Activated CD8-positive, alpha-beta memory T cell treated with anti-CD3 and anti-CD28 coated beads, Interleukin-2, amount 10 ng/mL, durations not matched to agents 7 days and 5 days (primary cell): ENCODE measurements at regions not wholly inside any gene's neighbourhood (a gene's known extent, or its start where the extent isn't known, plus 50 kb on each side); places are given as distances from the start of the nearest gene placed in this dataset.

Source experiments
- ATAC-seq: fragments of 150-1000 bp; cut with Tn5 transposase; one replicate; pipeline ENCODE4 v1.10.0; 2021; ENCODE audit warnings: moderate library complexity
- CTCF ChIA-PET: fragments of 350-600 bp; sonication (Branson Sonifier 250); formaldehyde crosslinking; loops from one replicate; lab custom pipeline; 2021; ENCODE audit warnings: antibody characterized with exemption; lab: Charles Lee
- DNase-seq: peaks from one replicate; pipeline ENCODE4 v3.0.0-alpha.2; 2020
- H3K27ac Mint-ChIP-seq: one replicate; pipeline ENCODE4 v1.8.0; 2021; ENCODE audit warnings: mild to moderate bottlenecking, mixed read lengths
- H3K27me3 Mint-ChIP-seq: one replicate; pipeline ENCODE4 v1.8.0; 2021; ENCODE audit warnings: mixed read lengths
- H3K36me3 Mint-ChIP-seq: one replicate; pipeline ENCODE4 v1.8.0; 2021; ENCODE audit warnings: mild to moderate bottlenecking, mixed read lengths
- H3K4me1 Mint-ChIP-seq: one replicate; pipeline ENCODE4 v1.8.0; 2021; ENCODE audit warnings: mixed read lengths
- H3K4me3 Mint-ChIP-seq: one replicate; pipeline ENCODE4 v1.8.0; 2021; ENCODE audit warnings: mild to moderate bottlenecking, moderate library complexity, mixed read lengths
- H3K9me3 Mint-ChIP-seq: one replicate; pipeline ENCODE4 v1.8.0; 2022; ENCODE audit warnings: low read depth, mixed read lengths

DNA sequence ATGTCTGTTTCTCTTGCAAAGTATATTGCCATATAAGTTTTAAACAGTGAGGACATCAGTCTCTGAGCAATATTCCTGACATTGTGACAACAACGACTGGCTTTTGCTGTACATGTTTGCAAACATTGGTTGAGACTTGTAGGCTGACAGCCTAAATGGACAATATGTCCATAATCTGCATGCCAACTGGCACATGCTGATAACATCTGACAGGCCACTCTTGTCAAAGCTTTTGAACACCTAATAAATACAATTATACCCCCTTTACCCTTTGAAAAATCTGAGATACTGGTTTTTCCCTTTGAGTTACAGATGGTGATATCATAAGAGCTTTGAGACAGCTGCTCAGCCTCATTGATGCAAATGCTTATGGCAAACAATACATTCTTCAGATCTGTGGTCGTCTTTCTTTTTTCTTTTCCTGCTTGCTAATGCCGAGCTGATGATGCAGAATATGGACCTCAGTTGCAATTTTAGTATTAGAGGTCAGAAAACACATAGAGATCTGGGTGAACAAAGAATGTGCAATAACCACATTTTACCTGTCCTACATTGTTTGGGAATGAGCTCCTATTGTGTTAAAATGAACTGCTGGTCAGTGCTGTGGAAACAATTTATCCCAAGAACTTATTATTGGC, 114.9 kb downstream of the RFC3 start:
- no peaks in the 10 kb centered on the region for H3K36me3 Mint-ChIP-seq
- no peak for ATAC-seq
- H3K27ac Mint-ChIP-seq, result no peak overlapping the region
- no peaks in the 10 kb centered on the region for H3K9me3 Mint-ChIP-seq
- no peaks in the 10 kb centered on the region for H3K27me3 Mint-ChIP-seq
- CTCF ChIA-PET, result no interaction called here
- no peak for DNase-seq
- H3K4me1 Mint-ChIP-seq, result no peaks in the 10 kb centered on the region
- H3K4me3 Mint-ChIP-seq, result no peak overlapping the region

DNA sequence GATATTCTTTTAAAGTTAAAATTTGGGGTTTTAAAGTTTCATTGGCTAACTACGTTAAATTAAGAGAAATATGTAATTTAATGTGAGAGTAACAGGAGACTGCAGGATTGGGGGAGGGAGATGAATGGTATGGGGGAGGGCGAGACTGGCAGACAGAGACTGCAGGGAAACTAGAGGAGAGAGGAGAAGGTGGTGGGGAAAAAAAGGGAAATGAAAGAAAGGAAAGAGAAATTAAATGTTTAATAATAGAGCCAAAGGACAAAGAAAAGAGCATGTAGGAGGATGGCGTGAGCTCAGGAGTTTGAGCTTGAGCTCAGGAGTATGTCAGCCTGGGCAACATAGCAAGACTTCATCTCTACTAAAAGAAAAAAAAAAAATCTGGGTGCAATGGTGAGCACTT, 115.9 kb downstream of the RFC3 start:
- Mint-ChIP-seq H3K36me3 (no peaks in the 10 kb centered on the region), H3K4me1 (no peaks in the 10 kb centered on the region), H3K4me3 (no peak overlapping the region), H3K27me3 (no peaks in the 10 kb centered on the region), H3K27ac (no peak overlapping the region), H3K9me3 (no peaks in the 10 kb centered on the region)
- CTCF ChIA-PET, result no interaction called here
- ATAC-seq, result no peak
- DNase-seq, result no peak

DNA sequence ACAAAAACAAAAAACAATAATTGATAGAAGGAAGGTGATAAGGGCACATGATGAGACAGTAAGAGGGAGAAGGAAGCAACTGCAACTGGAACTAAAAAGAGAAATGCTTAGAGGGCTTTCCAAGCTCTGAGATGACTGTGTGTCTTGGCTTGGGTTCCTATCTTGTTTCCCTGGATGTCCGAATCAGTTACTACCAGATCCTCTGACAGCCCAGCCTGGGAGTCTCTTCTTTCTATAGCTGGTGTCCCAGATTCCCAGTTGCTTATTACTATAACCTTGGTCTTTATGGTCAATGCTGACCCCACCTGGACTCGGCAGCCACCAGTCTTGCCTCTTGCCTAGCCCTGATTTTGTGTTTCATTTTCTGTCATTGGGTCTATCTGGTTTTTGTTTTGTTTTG, 116.4 kb downstream of the RFC3 start:
- Mint-ChIP-seq H3K36me3 (no peaks in the 10 kb centered on the region), H3K4me1 (no peaks in the 10 kb centered on the region), H3K4me3 (no peak overlapping the region), H3K9me3 (no peaks in the 10 kb centered on the region), H3K27me3 (no peaks in the 10 kb centered on the region), H3K27ac (no peak overlapping the region)
- ATAC-seq (no peak), DNase-seq (no peak)
- CTCF ChIA-PET, result no interaction called here

DNA sequence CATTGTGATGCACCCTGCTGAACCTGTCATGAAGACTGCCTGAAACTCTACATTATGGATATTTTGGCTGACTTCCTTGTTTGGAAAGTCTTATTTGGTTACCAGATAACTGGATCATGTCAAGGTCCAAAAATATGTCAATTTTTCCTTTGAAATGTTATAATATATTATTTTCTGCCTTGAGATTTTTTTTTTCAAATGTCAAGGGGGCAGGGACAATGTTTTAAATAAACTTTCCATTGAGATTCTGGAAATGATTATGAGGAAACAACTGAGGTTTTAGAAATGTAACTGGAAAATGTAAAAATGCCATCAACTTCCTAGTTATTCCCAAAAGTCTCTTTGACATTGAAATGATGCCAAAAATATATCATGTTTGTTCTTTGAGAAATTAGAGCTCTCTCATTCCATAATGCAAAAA, 117.0 kb downstream of the RFC3 start:
- no peaks in the 10 kb centered on the region for H3K27me3 Mint-ChIP-seq
- no peak overlapping the region for H3K27ac Mint-ChIP-seq
- no peaks in the 10 kb centered on the region for H3K9me3 Mint-ChIP-seq
- H3K36me3 Mint-ChIP-seq, result no peaks in the 10 kb centered on the region
- H3K4me1 Mint-ChIP-seq, result no peaks in the 10 kb centered on the region
- H3K4me3 Mint-ChIP-seq, result no peak overlapping the region
- CTCF ChIA-PET, result no interaction called here
- DNase-seq, result no peak
- no peak for ATAC-seq

DNA sequence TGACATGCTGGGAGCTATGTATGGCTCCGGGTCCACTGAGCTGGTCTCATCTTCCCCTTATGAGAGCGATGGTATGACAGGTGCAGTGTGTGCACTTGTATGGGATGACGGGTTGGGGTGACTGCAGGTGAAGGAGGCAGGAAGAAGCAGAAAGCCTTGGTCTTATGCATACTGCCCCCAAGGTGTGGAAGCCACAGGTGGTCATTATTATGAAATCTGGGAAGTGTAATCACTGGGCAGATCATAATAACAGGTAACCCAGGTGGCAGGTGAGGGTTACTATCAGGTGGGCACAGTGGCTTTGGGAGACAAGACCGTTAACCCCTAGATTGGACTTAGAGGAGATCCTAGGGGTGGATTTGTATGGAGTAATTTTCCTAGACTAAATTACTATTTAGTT, 118.0 kb downstream of the RFC3 start:
- no peaks in the 10 kb centered on the region for H3K4me1 Mint-ChIP-seq
- CTCF ChIA-PET, result no interaction called here
- no peaks in the 10 kb centered on the region for H3K36me3 Mint-ChIP-seq
- no peak overlapping the region for H3K4me3 Mint-ChIP-seq
- DNase-seq (no peak), ATAC-seq (no peak)
- H3K9me3 Mint-ChIP-seq, result no peaks in the 10 kb centered on the region
- no peaks in the 10 kb centered on the region for H3K27me3 Mint-ChIP-seq
- no peak overlapping the region for H3K27ac Mint-ChIP-seq

DNA sequence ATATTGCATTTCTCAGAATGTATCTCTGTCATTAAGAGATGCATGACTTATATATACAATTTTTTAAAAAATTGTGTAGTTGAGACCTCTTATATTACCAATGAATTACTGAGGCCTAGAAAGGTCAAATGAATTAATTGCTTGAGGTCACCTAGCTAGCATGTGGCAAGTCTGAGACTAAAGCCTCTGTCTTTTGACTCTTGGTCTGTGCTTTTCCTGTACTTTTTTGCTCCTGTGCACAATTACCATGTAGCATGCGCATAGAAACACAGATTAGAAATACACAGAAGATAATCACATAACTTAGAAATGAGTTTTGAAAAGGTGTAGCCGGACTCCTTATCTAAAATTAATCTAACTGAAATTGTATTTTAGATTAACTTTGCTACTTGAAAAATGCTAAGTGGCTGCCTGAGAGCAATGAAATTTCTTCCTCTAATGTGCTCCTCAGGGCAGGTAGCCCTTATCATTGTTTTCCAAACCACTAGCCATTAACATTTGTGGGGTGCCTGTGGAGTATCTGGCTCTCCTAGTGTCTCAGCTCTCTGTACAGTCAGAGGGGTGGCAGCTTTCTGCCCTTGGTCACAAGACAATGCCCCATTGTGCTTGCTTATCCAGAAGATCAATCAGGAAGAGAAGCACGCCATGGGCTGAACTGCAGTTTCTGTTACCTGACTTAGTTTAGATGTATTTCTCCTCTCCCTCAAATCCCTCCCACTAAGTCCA, 119.6 kb downstream of the RFC3 start:
- H3K27me3 Mint-ChIP-seq, result no peaks in the 10 kb centered on the region
- H3K4me3 Mint-ChIP-seq, result no peak overlapping the region
- CTCF ChIA-PET, result interaction anchor here (0.5 kb wide), 1 partner anchor 151 kb away, joined by 3 read pairs; no protein-coding TSS in a partner anchor
- no peaks in the 10 kb centered on the region for H3K4me1 Mint-ChIP-seq
- ATAC-seq (no peak), DNase-seq (no peak)
- no peaks in the 10 kb centered on the region for H3K9me3 Mint-ChIP-seq
- no peaks in the 10 kb centered on the region for H3K36me3 Mint-ChIP-seq
- no peak overlapping the region for H3K27ac Mint-ChIP-seq

DNA sequence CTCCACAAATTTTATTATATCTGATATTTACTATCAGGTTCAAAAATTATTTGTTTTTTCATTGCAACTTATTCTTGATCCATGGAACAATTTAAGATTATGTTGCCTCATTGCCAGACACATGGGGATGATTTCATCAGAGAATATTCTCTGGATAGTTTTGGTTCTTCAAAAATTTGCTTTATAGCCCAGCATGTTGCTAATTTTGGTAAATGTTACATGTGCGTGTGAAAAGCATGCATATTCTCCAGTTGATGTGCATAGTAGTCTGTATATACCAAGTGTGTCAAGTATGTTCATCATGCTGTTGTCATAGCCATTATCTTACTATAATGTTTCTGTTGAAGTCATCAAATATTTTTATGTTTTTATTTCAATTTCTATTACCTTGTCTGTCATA, 122.3 kb downstream of the RFC3 start:
- Mint-ChIP-seq H3K36me3 (peaks cover 2% of the 10 kb centered on the region), H3K4me1 (no peaks in the 10 kb centered on the region), H3K9me3 (no peaks in the 10 kb centered on the region), H3K27me3 (no peaks in the 10 kb centered on the region), H3K4me3 (no peak overlapping the region), H3K27ac (no peak overlapping the region)
- ATAC-seq (no peak), DNase-seq (no peak)
- CTCF ChIA-PET, result no interaction called here

DNA sequence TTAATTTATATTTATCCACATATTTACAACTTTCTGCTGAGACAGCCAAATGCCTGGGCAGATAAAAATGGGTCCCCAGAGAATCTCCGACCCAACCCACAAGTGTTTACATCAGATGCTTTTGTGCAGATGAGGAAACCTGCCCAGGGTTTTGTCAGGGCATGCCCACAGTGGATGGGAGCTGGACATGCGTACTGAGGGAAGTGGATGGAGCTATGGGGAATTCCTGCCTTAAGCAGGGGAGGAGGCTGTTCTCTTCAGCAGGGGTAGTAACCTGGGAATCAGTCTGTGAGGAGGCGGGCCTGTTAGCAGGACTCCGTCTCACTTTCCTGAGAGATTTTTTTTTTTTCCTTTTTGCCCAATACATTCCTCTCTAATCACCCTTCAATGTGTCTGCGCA, 122.9 kb downstream of the RFC3 start:
- CTCF ChIA-PET, result no interaction called here
- H3K4me3 Mint-ChIP-seq, result no peak overlapping the region

DNA sequence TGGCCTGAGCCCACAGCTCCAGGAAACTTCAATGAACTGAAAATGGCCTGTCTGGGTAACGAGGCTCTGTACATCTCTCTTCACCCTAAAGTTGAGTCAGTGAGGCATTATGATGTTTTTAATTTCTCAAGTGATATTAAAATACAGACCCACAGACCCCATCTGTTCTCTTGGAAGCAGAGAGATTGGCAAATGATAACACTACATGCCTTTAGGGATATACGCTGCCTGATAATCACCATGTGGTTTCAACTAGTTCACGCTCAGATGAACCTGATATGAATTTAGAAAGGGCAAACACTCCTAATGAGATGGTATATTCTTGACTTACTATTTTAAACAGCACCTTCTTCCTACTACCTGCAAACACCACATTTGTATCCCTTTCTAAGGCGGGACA, 127.5 kb downstream of the RFC3 start:
- peaks cover 2% of the 10 kb centered on the region for H3K9me3 Mint-ChIP-seq
- CTCF ChIA-PET, result no interaction called here
- H3K36me3 Mint-ChIP-seq, result peaks cover 2% of the 10 kb centered on the region
- H3K27ac Mint-ChIP-seq, result no peak overlapping the region
- H3K27me3 Mint-ChIP-seq, result no peaks in the 10 kb centered on the region
- no peaks in the 10 kb centered on the region for H3K4me1 Mint-ChIP-seq
- ATAC-seq, result no peak
- DNase-seq, result no peak
- no peak overlapping the region for H3K4me3 Mint-ChIP-seq

More for the DNA sequence above, 122.9 kb downstream of the RFC3 start:
- Mint-ChIP-seq H3K27me3 (no peaks in the 10 kb centered on the region), H3K36me3 (peaks cover 2% of the 10 kb centered on the region), H3K9me3 (no peaks in the 10 kb centered on the region), H3K4me1 (no peaks in the 10 kb centered on the region), H3K27ac (no peak overlapping the region)
- DNase-seq (no peak), ATAC-seq (no peak)

DNA sequence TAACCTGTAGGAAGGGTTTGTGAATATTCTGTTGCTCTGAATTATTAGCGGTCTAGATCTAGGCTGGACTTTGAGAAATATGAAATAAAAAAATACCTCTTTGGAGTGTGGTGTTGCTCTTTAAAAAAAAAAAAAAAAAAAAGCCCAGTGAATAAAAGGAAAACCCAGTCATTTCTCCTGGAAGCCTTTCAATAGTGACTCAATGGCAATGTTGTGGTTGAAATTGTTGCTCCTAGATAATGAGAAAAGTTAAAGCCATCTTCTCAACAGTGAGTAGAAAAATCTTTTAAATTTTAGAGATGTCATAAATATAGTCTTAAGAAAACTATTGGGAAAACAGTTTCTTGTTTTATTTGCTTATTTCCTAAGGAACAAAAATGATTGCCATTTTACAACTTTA, 135.3 kb downstream of the RFC3 start:
- Mint-ChIP-seq H3K27ac (no peak overlapping the region), H3K36me3 (no peaks in the 10 kb centered on the region), H3K4me1 (no peaks in the 10 kb centered on the region), H3K4me3 (no peak overlapping the region), H3K9me3 (peaks cover 2% of the 10 kb centered on the region), H3K27me3 (no peaks in the 10 kb centered on the region)
- CTCF ChIA-PET, result no interaction called here
- DNase-seq, result no peak
- ATAC-seq, result no peak

DNA sequence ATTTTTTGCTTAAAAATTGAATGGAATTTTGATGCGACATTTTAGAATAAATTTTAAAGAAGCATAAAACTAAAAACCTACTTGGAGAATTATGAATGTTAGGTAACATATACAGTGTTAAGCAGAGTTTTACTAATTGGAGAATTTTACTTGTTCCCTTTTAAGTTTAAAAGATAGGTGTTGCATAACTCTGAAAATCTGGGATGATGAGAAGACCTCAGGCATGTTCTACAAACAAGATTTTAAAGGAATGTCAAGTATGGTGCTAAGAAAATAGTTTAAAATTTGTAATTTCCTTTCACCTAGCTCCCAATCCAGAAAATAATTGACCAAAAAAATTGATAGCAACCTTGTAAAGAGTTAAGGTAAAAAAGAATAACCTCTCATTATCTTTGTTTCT, 135.8 kb downstream of the RFC3 start:
- CTCF ChIA-PET, result no interaction called here
- ATAC-seq (no peak), DNase-seq (no peak)
- Mint-ChIP-seq H3K27me3 (no peaks in the 10 kb centered on the region), H3K4me1 (no peaks in the 10 kb centered on the region), H3K9me3 (peaks cover 1% of the 10 kb centered on the region), H3K4me3 (no peak overlapping the region), H3K36me3 (no peaks in the 10 kb centered on the region), H3K27ac (no peak overlapping the region)

DNA sequence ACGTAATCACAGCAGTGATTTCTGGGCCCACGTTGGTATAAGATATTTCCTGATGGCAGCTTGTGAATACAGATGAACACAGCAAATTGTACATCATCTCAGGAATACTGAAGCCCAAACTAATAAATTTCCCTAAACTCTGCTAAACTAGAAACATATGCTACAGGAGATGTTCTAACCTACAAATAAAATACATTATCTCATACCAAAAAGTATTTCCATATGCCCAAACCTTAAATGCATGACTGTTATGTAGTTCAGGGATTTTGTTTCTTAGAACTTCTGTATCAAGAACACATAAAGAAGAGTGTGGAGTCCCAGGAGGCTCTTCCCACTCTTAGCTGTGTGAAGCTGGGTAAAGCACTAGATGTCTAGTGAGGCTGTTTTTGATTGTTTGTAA, 138.4 kb downstream of the RFC3 start:
- Mint-ChIP-seq H3K4me1 (no peaks in the 10 kb centered on the region), H3K36me3 (no peaks in the 10 kb centered on the region), H3K27me3 (no peaks in the 10 kb centered on the region), H3K27ac (no peak overlapping the region), H3K4me3 (no peak overlapping the region), H3K9me3 (no peaks in the 10 kb centered on the region)
- CTCF ChIA-PET, result no interaction called here
- no peak for ATAC-seq
- no peak for DNase-seq

DNA sequence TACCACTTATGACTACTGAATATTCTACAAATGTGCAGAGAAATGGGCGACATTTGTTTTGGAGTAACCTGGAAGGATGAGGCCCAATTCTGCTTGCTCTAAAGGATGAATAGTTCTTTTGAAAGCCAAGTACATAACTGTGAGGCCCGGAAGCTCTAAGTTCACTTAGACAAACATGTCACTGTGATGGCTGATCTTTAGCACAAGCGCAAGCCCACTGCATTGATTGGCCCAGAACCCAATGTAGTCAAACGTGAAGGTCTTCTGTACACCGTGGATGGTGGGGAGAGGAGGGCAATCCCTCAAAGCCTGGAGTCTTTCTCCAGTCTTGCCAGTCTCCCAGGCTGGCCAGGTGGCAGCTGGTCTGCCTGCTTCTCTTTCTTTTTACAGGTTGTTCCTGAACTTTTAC, 139.6 kb downstream of the RFC3 start:
- Mint-ChIP-seq H3K27ac (no peak overlapping the region), H3K36me3 (no peaks in the 10 kb centered on the region), H3K4me3 (no peak overlapping the region), H3K9me3 (no peaks in the 10 kb centered on the region), H3K27me3 (no peaks in the 10 kb centered on the region), H3K4me1 (no peaks in the 10 kb centered on the region)
- no peak for DNase-seq
- CTCF ChIA-PET, result no interaction called here
- ATAC-seq, result no peak

DNA sequence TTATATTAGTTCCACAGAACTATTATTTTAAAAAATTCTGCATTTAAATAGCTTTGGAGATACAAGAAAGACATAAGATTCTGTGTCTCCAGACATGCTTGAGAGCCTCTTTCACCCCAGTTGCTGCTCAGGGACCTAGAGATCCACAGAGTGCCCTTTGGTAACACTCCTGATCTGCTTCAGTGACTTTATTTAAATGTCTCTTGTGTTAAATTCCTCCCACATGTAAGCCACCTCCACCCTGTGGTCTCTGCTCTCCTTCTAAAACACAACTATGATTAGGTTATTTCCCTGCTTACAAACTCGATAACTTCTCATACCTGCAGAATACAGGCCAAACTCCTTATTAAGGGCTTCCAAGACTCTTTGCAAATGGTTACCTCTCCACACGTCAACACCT, 141.0 kb downstream of the RFC3 start:
- H3K27me3 Mint-ChIP-seq, result no peaks in the 10 kb centered on the region
- ATAC-seq, result no peak
- DNase-seq, result no peak
- CTCF ChIA-PET, result no interaction called here
- H3K4me1 Mint-ChIP-seq, result no peaks in the 10 kb centered on the region
- H3K27ac Mint-ChIP-seq, result no peak overlapping the region
- H3K4me3 Mint-ChIP-seq, result no peak overlapping the region
- no peaks in the 10 kb centered on the region for H3K36me3 Mint-ChIP-seq
- H3K9me3 Mint-ChIP-seq, result no peaks in the 10 kb centered on the region
